Endothelial cell of umbilical vein (primary cell): ENCODE measurements at regions not wholly inside any gene's neighbourhood (a gene's known extent, or its start where the extent isn't known, plus 50 kb on each side); places are given as distances from the start of the nearest gene placed in this dataset.

Experiments used
- BruUV-seq: library from RNA; stranded (reverse); fragments of 400-500 nt; replicated peaks from 2 replicates; lab custom pipeline; 2021; lab: Mats Ljungman, UMichigan
- CTCF ChIA-PET: fragments of 300-600, 350-600 bp; sonication (Branson Sonifier 250); formaldehyde crosslinking; loops from one replicate; lab custom pipeline; 2021; ENCODE audit warnings: antibody characterized with exemption, inconsistent platforms; lab: Charles Lee
- POLR2A ChIA-PET: fragments of 300-600, 350-600 bp; sonication (Branson Sonifier 250); formaldehyde crosslinking; loops from one replicate; lab custom pipeline; 2021; ENCODE audit warnings: antibody characterized with exemption, inconsistent platforms; lab: Charles Lee
- DNase-seq: peaks from one replicate; pipeline ENCODE4 v3.0.0-alpha.2; 2011; ENCODE audit warnings: low read depth, low spot score
- FAIRE-seq: peaks from 2 replicates; lab custom pipeline; 2011; peaks lifted over from hg19 to GRCh38; lab: Jason Lieb, UNC
- H2AFZ ChIP-seq: 2 replicates; pipeline ENCODE4 v1.6.0; 2012; ENCODE audit warnings: low read depth, low read length, control low read depth, inconsistent platforms
- H3K27ac ChIP-seq: 2 replicates; pipeline ENCODE4 v1.5.1; 2011; ENCODE audit warnings: low read depth, mild to moderate bottlenecking, control low read depth, low read length, moderate library complexity; ENCODE audit not compliant: insufficient read depth
- H3K27me3 ChIP-seq, 2 experiments: 2 replicates each; pipeline versions ENCODE4 v1.6.0 to v1.6.1; 2011; ENCODE audit warnings: low read length in 2 of 2, mixed read lengths in 1 of 2; ENCODE audit not compliant: control insufficient read depth in 2 of 2, insufficient read depth in 2 of 2
- H3K36me3 ChIP-seq, 2 experiments: 2 replicates in 1 of 2; 3 replicates in 1 of 2; pipeline ENCODE4 v1.5.1; 2011; ENCODE audit warnings: low read length in 2 of 2, mild to moderate bottlenecking in 1 of 2, moderate library complexity in 1 of 2; ENCODE audit not compliant: control insufficient read depth in 2 of 2, insufficient read depth in 2 of 2; ENCODE audit errors: extremely low read depth in 1 of 2
- H3K4me1 ChIP-seq: 3 replicates; pipeline ENCODE4 v1.5.1; 2011; ENCODE audit warnings: mild to moderate bottlenecking, low read length; ENCODE audit not compliant: control insufficient read depth, insufficient read depth; ENCODE audit errors: extremely low read depth
- H3K4me2 ChIP-seq: 2 replicates; pipeline ENCODE4 v1.6.1; 2011; ENCODE audit warnings: low read length, control low read depth, mixed read lengths; ENCODE audit not compliant: insufficient read depth
- H3K4me3 ChIP-seq, 3 experiments: fragments of 200-600 bp in 1 of 3; sonication (generic), shearing (Covaris generic) in 1 of 3; replicated peaks in 1 of 3; 2 replicates each; pipeline ENCODE4 v1.5.1; 2011 to 2016; ENCODE audit warnings: control low read depth in 3 of 3, low read length in 3 of 3, mild to moderate bottlenecking in 2 of 3, inconsistent platforms in 1 of 3, low read depth in 1 of 3, moderate library complexity in 1 of 3; ENCODE audit not compliant: insufficient read depth in 1 of 3
- H3K79me2 ChIP-seq: 2 replicates; pipeline ENCODE4 v1.6.0; 2012; ENCODE audit warnings: low read length, inconsistent platforms; ENCODE audit not compliant: control insufficient read depth, insufficient read depth
- H3K9ac ChIP-seq: replicated peaks from 2 replicates; pipeline ENCODE3; 2011; ENCODE audit warnings: low read length, control low read depth; ENCODE audit not compliant: insufficient read depth; ENCODE audit errors: extremely low read depth
- H3K9me1 ChIP-seq: replicated peaks from 3 replicates; pipeline ENCODE4 v1.6.0; 2011; ENCODE audit warnings: mild to moderate bottlenecking, low read length; ENCODE audit not compliant: control insufficient read depth, insufficient read depth; ENCODE audit errors: extremely low read depth
- H3K9me3 ChIP-seq: replicated peaks from 2 replicates; pipeline ENCODE4 v1.5.1; 2012; ENCODE audit warnings: low read length, inconsistent platforms; ENCODE audit not compliant: control insufficient read depth, insufficient read depth
- H4K20me1 ChIP-seq: replicated peaks from 2 replicates; pipeline ENCODE3; 2011; ENCODE audit warnings: mild to moderate bottlenecking, low read length; ENCODE audit not compliant: control insufficient read depth, insufficient read depth; ENCODE audit errors: extremely low read depth
- CTCF ChIP-seq, 2 donors: IDR thresholded peaks; 1 replicate in 1 of 2; 2 replicates in 1 of 2; pipeline ENCODE4 v1.5.1; 2011; ENCODE audit warnings: low read length in 2 of 2, mild to moderate bottlenecking in 2 of 2, moderate library complexity in 2 of 2, control low read depth in 1 of 2, inconsistent platforms in 1 of 2, low read depth in 1 of 2; ENCODE audit not compliant: insufficient read depth in 1 of 2; ENCODE audit errors: extremely low read depth in 1 of 2
- EZH2 ChIP-seq: IDR thresholded peaks from 2 replicates; pipeline ENCODE4 v1.6.1; 2012; ENCODE audit warnings: borderline replicate concordance, low read depth, mild to moderate bottlenecking, moderate library complexity, low read length, inconsistent platforms; ENCODE audit not compliant: severe bottlenecking
- FOS ChIP-seq: IDR thresholded peaks from 2 replicates; pipeline ENCODE4 v1.6.1; 2011; ENCODE audit warnings: mild to moderate bottlenecking, low read length, moderate library complexity, borderline replicate concordance; ENCODE audit not compliant: insufficient read depth
- JUN ChIP-seq: IDR thresholded peaks from 2 replicates; pipeline ENCODE4 v1.6.1; 2011; ENCODE audit warnings: borderline replicate concordance, low read depth; ENCODE audit not compliant: insufficient read length, insufficient read depth
- MYC ChIP-seq: IDR thresholded peaks from one replicate; pipeline ENCODE4 v1.6.1; 2011; ENCODE audit warnings: mild to moderate bottlenecking, low read depth, low read length
- POLR2A ChIP-seq: IDR thresholded peaks from 2 replicates; pipeline ENCODE4 v1.6.1; 2012; ENCODE audit warnings: low read depth, mild to moderate bottlenecking, control low read depth, low read length
- POLR2AphosphoS5 ChIP-seq: IDR thresholded peaks from 2 replicates; pipeline ENCODE4 v1.6.1; 2012; ENCODE audit warnings: low read depth, mild to moderate bottlenecking, control low read depth, low read length, moderate library complexity; ENCODE audit not compliant: insufficient read depth
- dilution Hi-C: fragments of 300-500 bp; cut with MboI; formaldehyde crosslinking; loops from one replicate; pipeline ENCODE4 v1.15.0; 2019; ENCODE audit warnings: low sequenced_read_pairs; ENCODE audit not compliant: extremely low pct_ligation_motif_present
- intact Hi-C: fragments of 100-400 bp; cut with micrococcal nuclease; formaldehyde crosslinking; loops from one replicate; pipeline ENCODE4 v1.10.0; 2022
- TF ChIP-seq, protein P1 (sequence below): IDR thresholded peaks from 2 replicates; pipeline ENCODE4 v1.6.1; 2011; ENCODE audit not compliant: insufficient read depth, insufficient read length

DNA sequence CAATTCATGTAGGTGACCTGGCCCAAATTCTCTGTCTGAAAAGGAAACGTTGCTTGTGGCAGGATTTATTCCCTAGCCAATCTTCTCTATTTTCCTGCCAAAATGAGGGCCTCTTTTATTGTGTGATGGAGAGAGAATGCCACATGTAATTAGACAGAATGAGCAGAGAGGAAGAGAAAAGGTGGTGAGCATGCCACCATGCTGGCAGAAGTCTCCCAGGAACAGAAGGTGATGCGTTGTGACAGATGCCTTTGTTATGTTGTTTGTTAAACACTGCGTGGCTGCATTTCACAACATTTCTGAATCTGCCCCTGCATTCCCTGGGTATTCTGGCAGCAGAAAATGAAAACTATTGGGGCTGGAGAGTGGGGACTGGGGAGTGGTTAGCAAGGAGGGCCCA lies 577.6 kb downstream of the TLR4 start:
- no peak for FAIRE-seq
- dilution Hi-C loops, result no loop called here
- CTCF ChIA-PET, result no interaction called here
- Histone ChIP-seq H3K9me3 (no peaks in the 10 kb centered on the region), H3K9me1 (no peaks in the 10 kb centered on the region), H3K27ac (no peak overlapping the region), H3K4me1 (no peaks in the 10 kb centered on the region), H3K4me3 (no peak overlapping the region), H3K9ac (no peak overlapping the region), H3K4me2 (no peak overlapping the region), H3K27me3 (no peaks in the 10 kb centered on the region), H3K36me3 (no peaks in the 10 kb centered on the region), H4K20me1 (no peaks in the 10 kb centered on the region), H3K79me2 (no peaks in the 10 kb centered on the region), H2AFZ (no peak overlapping the region)
- no peak for DNase-seq
- BruUV-seq, result no TSS peak
- no peak for TF ChIP-seq FOS
- POLR2A ChIA-PET, result no interaction called here
- intact Hi-C loops, result no loop called here

DNA sequence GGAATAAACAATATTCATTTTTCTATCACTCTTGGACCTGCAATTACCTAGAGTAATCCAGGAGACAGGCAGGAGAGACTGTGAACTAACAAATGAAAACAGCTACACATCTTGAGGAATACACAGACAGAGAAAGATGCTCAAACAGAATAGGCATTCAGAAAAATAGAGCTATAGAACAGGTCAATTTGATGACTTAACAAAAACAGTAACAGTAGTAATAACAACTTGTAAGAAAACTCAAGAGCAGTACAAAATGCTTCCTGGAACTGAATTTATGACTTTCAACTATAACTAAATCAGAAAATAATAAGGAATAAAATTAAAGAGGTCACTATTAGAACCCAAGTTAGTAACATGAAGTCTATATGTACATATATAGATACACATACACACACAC lies 579.3 kb downstream of the TLR4 start:
- Histone ChIP-seq H3K79me2 (no peaks in the 10 kb centered on the region), H3K4me3 (no peak overlapping the region), H2AFZ (no peak overlapping the region), H3K9ac (no peak overlapping the region), H3K27me3 (no peaks in the 10 kb centered on the region), H3K4me1 (no peaks in the 10 kb centered on the region), H3K4me2 (no peak overlapping the region), H3K9me3 (no peaks in the 10 kb centered on the region), H3K36me3 (no peaks in the 10 kb centered on the region), H3K9me1 (no peaks in the 10 kb centered on the region), H3K27ac (no peak overlapping the region), H4K20me1 (no peaks in the 10 kb centered on the region)
- FAIRE-seq (no peak), DNase-seq (no peak)
- no peak for TF ChIP-seq POLR2A
- TF ChIP-seq, protein P1, sequence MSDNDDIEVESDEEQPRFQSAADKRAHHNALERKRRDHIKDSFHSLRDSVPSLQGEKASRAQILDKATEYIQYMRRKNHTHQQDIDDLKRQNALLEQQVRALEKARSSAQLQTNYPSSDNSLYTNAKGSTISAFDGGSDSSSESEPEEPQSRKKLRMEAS, result no peak
- no peak for TF ChIP-seq EZH2
- TF ChIP-seq POLR2AphosphoS5, result no peak
- TF ChIP-seq JUN, result no peak
- no peak for TF ChIP-seq CTCF (IDR thresholded peaks at IDR 0.05; ENCODE audit: extremely low read depth in 1 of 2, insufficient read depth in 1 of 2, low read depth in 1 of 2, low read length in 2 of 2)
- TF ChIP-seq MYC, result no peak
- intact Hi-C loops, result no loop called here
- BruUV-seq, result no TSS peak
- ChIA-PET POLR2A (no interaction called here), CTCF (no interaction called here)
- dilution Hi-C loops, result no loop called here
